NAMALWA (cell line): ENCODE measurements at regions not wholly inside any gene's neighbourhood (a gene's known extent, or its start where the extent isn't known, plus 50 kb on each side); places are given as distances from the start of the nearest gene placed in this dataset.

Source experiments
- DNase-seq: peaks from one replicate; pipeline ENCODE4 v3.0.0-alpha.2; 2015; ENCODE audit warnings: low spot score

DNA sequence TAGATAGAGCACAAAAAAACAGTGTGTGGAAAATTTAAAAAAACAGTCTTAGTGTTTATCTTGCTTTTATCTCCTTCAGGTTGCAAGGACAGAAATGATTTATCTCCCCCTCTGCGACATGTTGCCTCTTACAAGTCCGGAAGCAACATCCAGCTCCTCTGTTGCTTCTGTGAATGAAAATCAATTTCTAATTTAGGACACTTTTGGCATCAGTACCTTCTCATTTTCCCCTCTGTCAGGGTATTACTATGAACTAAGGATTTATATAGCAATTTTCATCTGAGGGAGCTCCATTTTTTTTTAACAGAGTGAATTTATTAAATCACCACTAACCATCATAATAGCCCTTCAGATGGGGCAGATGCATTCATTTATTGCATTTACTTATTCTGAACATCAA lies 116.6 kb upstream of the PLXNC1 start:
- DNase-seq, result no peak

GRCh38 chr12:94032368-94032767 lies 116.0 kb upstream of the PLXNC1 start:
- DNase-seq, result no peak

GRCh38 chr12:94033101-94033500 lies 115.3 kb upstream of the PLXNC1 start:
- no peak for DNase-seq

DNA sequence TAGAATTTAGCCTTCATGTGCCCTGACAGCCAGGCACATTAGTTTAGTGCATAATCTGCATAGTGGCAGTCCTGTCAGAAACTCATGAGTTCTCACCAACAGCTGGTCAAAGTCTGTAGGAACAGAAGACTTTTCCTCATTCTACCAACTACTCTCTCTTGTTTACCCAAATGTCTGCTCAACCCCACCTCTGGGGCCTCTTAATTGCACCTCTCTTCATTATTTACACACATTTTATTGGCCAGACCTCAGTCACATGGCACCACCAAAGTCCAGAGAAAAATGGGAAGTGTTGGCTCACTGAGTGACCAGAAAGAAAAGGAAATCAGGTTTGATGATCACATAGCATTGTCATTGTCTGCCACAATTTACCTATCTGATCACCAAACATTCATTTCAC lies 114.6 kb upstream of the PLXNC1 start:
- no peak for DNase-seq

GRCh38 chr12:94037444-94037843 lies 110.9 kb upstream of the PLXNC1 start:
- no peak for DNase-seq

DNA sequence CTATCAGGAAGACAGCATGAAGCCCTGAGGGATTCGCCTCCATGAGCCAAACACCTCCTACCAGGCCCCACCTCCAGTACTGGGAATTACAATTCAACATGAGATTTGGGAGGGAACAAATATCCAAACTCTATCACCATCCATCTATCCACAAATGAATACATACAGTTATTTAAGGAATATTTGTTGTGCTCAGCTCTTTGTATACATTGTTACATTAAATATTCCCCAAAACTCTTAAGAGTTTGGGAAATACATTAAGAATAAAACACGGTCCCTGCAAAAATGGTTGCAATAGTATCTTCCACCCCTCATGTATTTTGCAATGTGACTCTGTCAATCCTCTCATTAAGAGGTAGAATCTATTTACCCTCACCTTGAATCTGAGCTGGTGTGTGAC lies 109.8 kb upstream of the PLXNC1 start:
- DNase-seq, result no peak

GRCh38 chr12:94039199-94039840 lies 109.1 kb upstream of the PLXNC1 start:
- DNase-seq, result no peak

DNA sequence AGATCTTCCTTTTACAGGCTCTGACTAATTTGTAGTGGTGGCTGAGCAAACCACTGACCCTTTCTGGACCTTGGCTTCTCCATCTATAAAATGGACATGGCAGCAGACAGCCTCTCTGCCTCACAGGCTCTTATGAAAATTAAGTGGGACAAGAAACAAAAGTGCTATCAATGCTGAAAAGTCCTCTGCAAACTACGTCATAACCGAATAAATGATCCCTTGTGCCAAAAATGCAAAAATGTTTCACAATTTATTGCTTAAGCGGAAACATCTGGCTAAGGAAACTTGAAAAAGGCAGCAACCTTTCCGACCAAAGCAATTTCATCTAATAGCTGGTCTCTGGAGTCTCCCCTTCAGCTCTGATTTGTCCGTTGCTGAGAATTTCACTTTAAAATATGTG lies 108.5 kb upstream of the PLXNC1 start:
- DNase-seq, result peak; percentile 70

GRCh38 chr12:94041850-94042249 lies 106.5 kb upstream of the PLXNC1 start:
- no peak for DNase-seq

GRCh38 chr12:94042321-94042720 lies 106.1 kb upstream of the PLXNC1 start:
- no peak for DNase-seq

- no peak for DNase-seq
These were observed 101.6 kb upstream of the PLXNC1 start for GRCh38 chr12:94046626-94047410.

DNA sequence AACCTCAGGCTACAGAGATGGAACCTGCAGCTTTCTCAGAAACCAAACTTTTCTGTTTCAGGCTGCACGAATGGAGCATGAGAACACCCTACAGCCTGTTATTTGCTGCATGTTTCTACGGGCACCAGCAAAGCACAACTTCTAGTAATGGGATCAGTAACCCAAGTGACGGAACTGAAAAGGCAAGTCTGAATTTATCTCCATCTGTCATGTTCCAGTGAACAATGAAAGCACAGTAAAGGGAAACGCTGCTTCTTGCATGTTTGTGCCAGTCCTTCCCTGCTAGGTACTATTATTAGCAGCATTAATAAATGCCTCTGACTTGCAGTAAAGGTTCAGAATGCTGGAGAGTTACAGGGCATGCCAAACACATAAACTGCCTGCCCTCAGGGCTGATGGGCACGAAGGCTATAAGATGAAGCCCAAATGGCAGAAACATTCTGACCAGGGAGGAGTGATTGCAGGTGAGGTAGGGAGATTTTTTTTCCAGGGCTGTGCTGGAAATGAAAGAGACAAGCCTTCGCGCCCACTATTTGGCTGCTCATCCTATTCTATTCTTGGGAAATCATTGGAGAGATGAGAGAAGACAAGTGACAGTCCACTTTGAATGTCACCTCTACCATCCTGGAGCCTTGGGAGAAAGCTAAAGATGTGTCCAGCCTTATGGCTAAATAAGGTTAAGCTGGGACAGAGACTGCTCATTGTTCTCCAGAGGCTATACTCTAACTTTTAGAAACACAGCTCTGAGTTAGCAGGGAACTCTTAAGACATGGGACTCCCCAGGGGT lies 100.4 kb upstream of the PLXNC1 start:
- no peak for DNase-seq

- no peak for DNase-seq
These were observed 99.6 kb upstream of the PLXNC1 start for GRCh38 chr12:94048757-94049156.

- DNase-seq, result no peak
These were observed 98.7 kb upstream of the PLXNC1 start for GRCh38 chr12:94049718-94050117.

GRCh38 chr12:94053676-94054075 lies 94.7 kb upstream of the PLXNC1 start:
- DNase-seq, result no peak

DNA sequence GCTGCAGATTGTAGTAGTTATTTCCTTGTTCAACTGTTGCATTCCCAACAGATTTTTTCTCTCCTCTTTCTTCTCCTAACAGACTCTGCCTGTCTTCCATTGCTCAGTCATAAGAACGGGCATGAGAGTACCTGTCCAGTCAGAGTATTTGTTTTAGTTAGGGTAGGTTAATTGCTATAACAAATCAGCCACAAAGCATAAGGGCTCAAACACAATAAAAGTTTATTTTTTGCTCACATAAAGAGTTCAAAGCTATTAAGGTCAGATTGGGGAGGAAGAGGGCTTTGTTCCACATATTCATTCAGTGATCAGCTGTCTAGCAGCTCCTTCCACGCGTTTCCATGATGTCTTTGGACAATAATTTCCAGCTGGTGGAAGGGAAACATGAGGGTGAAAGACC lies 92.8 kb upstream of the PLXNC1 start:
- no peak for DNase-seq

GRCh38 chr12:94056419-94057158 lies 91.8 kb upstream of the PLXNC1 start:
- no peak for DNase-seq

DNA sequence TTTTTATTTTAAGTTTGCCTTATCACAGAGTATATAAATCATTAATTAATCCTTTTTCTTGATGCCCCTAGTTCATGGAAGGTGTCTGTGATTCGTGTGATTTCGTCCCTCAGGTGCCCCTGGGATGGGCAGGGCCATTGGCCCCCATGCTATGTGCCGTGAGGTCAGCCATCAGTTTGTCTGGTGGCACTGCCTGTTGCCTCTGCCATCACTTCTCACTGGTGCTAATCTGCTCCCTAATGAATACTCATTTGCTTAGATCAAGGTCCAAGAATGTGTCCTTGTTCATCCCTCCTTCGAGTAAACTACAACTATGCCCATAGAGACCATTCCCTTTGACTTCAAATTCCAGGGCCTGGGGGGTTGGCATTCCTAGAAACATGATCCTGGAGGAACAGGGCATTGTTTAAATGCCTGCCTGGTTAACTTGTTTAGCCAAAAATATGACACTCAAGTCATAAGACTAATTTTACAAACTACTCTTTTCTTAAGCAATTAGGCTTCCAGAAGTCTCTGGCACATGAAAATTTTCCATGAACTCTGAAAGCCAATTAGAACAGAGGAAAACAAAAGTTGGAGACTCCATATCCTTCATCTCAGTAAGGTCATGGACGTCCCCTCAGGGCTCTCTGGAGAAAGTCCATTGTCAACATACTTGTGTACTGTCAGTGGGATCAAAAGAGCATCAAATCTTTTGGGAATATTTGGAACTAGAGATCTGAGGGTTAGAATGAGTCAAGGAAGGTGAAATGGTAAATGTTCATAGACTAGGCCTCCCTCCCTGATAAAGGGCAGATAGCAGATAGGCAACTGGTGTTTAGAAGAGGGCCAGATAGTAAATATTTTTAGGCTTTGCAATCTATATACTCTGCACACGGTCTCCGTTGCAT lies 90.9 kb upstream of the PLXNC1 start:
- no peak for DNase-seq

GRCh38 chr12:94059394-94060368 lies 88.7 kb upstream of the PLXNC1 start:
- no peak for DNase-seq

GRCh38 chr12:94062194-94062593 lies 86.2 kb upstream of the PLXNC1 start:
- no peak for DNase-seq
